Large intestine (tissue), 3 donors: ENCODE measurements at regions not wholly inside any gene's neighbourhood (a gene's known extent, or its start where the extent isn't known, plus 50 kb on each side); places are given as distances from the start of the nearest gene placed in this dataset.

Source experiments
- DNase-seq, 2 donors: peaks; one replicate each; pipeline versions ENCODE4 v3.0.0 to v3.0.0-alpha.2; 2013
- H3K27ac ChIP-seq: one replicate; pipeline ENCODE4 v1.5.1; 2013; ENCODE audit warnings: low read length
- H3K27me3 ChIP-seq: 2 replicates; pipeline ENCODE4 v1.6.1; 2013; ENCODE audit warnings: low read length; ENCODE audit not compliant: control insufficient read depth, insufficient read depth
- H3K36me3 ChIP-seq: 2 replicates; pipeline ENCODE4 v1.6.1; 2013; ENCODE audit warnings: low read length; ENCODE audit not compliant: control insufficient read depth, insufficient read depth
- H3K4me1 ChIP-seq: one replicate; pipeline ENCODE4 v1.6.1; 2013; ENCODE audit warnings: low read length; ENCODE audit not compliant: control insufficient read depth, insufficient read depth
- H3K4me3 ChIP-seq: one replicate; pipeline ENCODE4 v1.5.1; 2013; ENCODE audit warnings: low read length
- H3K9me3 ChIP-seq: one replicate; pipeline ENCODE4 v1.6.1; 2013; ENCODE audit warnings: mild to moderate bottlenecking, low read depth, low read length, moderate library complexity; ENCODE audit not compliant: control insufficient read depth
- WGBS: methylation state at CpG from one replicate; pipeline ENCODE4 v1.1.5; 2013; ENCODE audit warnings: low lambda C conversion rate; ENCODE audit not compliant: insufficient coverage; 5-methylcytosine and 5-hydroxymethylcytosine counted together

DNA sequence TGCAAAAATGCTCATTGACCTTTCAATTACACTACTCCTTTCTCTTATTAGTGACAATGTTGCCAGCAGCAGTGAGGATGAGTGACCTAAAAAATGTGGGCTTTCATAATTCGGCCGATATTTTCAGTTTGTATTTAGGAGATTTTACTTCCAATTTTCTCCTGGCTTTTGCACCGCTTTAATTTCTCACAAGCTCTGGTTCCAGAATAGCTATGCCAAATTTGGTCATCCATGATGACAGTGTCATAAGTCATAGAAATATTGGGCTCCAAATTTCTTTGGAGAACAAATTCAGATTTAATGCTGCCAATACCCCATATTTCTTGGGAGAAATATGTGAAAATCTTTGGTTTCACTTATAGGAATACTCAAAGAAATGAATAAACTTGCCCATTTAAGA, 187.7 kb upstream of the HCCS start:
- WGBS: no CpG with 5 or more reads among the region's 3 CpGs
- H3K4me1 ChIP-seq: peaks cover 6% of the 10 kb centered on the region
- H3K27me3 ChIP-seq: no peaks in the 10 kb centered on the region
- no peak for DNase-seq
- H3K27ac ChIP-seq: peak overlapping the region; percentile 66
- no peaks in the 10 kb centered on the region for H3K9me3 ChIP-seq
- no peaks in the 10 kb centered on the region for H3K36me3 ChIP-seq
- no peak overlapping the region for H3K4me3 ChIP-seq

- no peak for DNase-seq
- H3K4me1 ChIP-seq: peaks cover 6% of the 10 kb centered on the region
- H3K4me3 ChIP-seq: no peak overlapping the region
- no CpG with 5 or more reads among the region's 1 CpG for WGBS
- H3K27me3 ChIP-seq: no peaks in the 10 kb centered on the region
- H3K36me3 ChIP-seq: no peaks in the 10 kb centered on the region
- H3K27ac ChIP-seq: no peak overlapping the region
- H3K9me3 ChIP-seq: no peaks in the 10 kb centered on the region
Measured at GRCh38 chrX:10926404-10926803, 184.7 kb upstream of the HCCS start.

DNA sequence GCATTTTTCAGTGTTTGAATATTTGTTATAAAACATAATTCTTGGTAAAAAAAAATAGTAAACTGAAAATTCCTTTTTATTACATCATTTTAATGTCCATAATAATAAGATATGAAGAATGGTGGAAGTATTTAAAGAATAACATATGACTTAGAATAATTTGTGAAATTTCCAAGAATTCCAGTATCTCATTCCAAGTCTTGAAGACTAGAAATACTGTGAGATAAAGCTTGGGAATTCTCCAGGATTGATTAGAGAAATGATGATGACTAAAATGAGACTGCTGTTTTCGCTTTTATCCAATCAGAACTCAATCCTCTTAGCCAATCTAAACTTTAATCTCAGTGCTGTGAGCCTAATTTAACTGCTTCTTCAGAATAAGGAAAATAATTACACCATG, 184.2 kb upstream of the HCCS start:
- Histone ChIP-seq H3K36me3 (no peaks in the 10 kb centered on the region), H3K9me3 (no peaks in the 10 kb centered on the region), H3K4me1 (peaks cover 4% of the 10 kb centered on the region), H3K27ac (no peak overlapping the region), H3K27me3 (no peaks in the 10 kb centered on the region), H3K4me3 (no peak overlapping the region)
- DNase-seq: no peak
- no CpG with 5 or more reads among the region's 1 CpG for WGBS

DNA sequence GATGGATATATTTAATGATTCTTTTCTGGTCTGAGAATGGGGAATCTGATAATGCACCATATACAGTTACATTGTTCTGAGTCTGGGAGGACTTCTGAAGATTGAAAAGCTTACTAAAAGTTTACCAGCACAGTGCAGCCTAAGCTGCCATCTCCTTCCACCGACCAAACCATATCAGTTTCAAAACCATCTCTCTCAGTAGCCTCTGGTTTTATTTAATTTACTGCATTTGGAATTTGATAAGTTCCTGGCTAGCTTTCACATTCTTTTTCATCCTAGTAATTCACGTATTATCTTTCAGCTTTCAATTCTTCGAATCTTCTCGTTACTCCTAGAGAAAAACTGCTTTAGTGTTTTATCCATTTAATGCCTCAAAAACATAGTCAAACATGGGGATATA, 181.4 kb upstream of the HCCS start:
- WGBS: 100% methylated on average over 1 of the region's 4 CpGs
- Histone ChIP-seq H3K4me3 (no peak overlapping the region), H3K9me3 (no peaks in the 10 kb centered on the region), H3K36me3 (no peaks in the 10 kb centered on the region), H3K27ac (no peak overlapping the region), H3K27me3 (no peaks in the 10 kb centered on the region), H3K4me1 (no peaks in the 10 kb centered on the region)
- no peak for DNase-seq

- WGBS: no CpG with 5 or more reads among the region's 1 CpG
- Histone ChIP-seq H3K27ac (no peak overlapping the region), H3K4me1 (no peaks in the 10 kb centered on the region), H3K4me3 (no peak overlapping the region), H3K36me3 (no peaks in the 10 kb centered on the region), H3K9me3 (no peaks in the 10 kb centered on the region), H3K27me3 (no peaks in the 10 kb centered on the region)
- no peak for DNase-seq
Measured at GRCh38 chrX:10930151-10930550, 181.0 kb upstream of the HCCS start.

DNA sequence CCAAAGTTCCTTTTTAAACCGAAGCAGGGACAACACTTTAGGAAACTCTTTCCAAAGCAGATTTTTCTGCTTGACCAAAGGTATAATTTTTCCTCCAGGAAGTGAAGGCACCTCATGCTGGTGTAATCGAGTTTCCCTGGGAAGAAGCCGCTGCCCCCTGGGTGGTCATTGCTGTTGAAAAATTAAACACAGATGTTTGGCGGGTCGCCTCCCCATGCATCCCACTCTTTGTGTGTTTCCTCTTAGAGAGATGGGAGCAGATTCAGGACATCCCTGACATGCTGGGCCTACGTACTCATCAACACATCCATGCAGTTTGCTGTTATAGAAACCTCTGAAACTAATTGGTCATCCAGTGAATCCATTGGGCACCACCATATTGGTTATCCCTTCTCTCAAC, 179.2 kb upstream of the HCCS start:
- no peak overlapping the region for H3K4me3 ChIP-seq
- H3K36me3 ChIP-seq: no peaks in the 10 kb centered on the region
- no peaks in the 10 kb centered on the region for H3K9me3 ChIP-seq
- no peaks in the 10 kb centered on the region for H3K4me1 ChIP-seq
- no CpG with 5 or more reads among the region's 6 CpGs for WGBS
- no peaks in the 10 kb centered on the region for H3K27me3 ChIP-seq
- no peak for DNase-seq
- no peak overlapping the region for H3K27ac ChIP-seq

- no peak for DNase-seq
- Histone ChIP-seq H3K4me3 (no peak overlapping the region), H3K4me1 (no peaks in the 10 kb centered on the region), H3K27ac (no peak overlapping the region), H3K9me3 (no peaks in the 10 kb centered on the region), H3K36me3 (no peaks in the 10 kb centered on the region), H3K27me3 (no peaks in the 10 kb centered on the region)
- no CpG with 5 or more reads among the region's 2 CpGs for WGBS
Measured at GRCh38 chrX:10932842-10933440, 178.2 kb upstream of the HCCS start.

DNA sequence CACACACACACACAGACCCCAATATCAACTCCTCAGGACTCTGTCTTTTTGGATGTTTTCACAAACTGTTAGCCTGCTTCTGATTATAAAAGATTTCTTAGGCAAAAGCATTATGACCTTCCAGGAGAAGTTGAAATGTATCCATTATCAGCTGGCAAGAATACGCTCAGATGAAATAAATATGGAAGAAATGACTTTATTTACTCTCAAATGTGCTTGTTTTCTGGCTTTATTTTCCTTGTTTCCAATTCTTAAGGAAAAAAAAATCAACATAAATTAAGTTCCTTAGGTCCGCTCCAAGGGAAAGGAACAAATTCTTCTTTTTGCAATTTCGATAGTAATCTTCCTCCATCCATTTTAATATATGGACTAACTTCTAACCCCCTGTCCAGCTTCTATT, 175.6 kb upstream of the HCCS start:
- H3K9me3 ChIP-seq: no peaks in the 10 kb centered on the region
- 100% methylated on average over 1 of the region's 3 CpGs for WGBS

DNA sequence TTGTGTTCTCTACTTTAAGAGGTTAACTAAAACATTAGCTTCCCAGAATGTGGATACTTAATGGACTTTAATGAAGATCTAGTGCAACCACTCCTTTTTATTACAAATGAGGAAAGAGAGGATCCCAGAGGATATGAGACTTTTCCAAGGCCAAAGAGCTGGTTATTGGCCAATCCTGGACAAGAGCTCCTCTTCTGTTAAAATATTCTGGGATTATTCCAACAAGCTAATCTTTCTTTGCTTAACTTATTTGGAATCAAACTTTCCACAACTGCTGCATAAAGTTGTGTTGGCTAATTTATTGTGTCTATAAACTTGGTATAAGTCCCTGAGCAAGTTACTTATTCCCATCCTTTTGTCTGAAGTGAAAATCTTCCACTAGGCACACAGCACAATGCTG, 174.2 kb upstream of the HCCS start:
- Histone ChIP-seq H3K9me3 (no peaks in the 10 kb centered on the region), H3K27me3 (no peaks in the 10 kb centered on the region), H3K27ac (no peak overlapping the region), H3K4me3 (no peak overlapping the region), H3K36me3 (no peaks in the 10 kb centered on the region), H3K4me1 (no peaks in the 10 kb centered on the region)
- no peak for DNase-seq

More for the DNA sequence above, 175.6 kb upstream of the HCCS start:
- H3K27me3 ChIP-seq: no peaks in the 10 kb centered on the region
- no peaks in the 10 kb centered on the region for H3K36me3 ChIP-seq
- H3K4me3 ChIP-seq: no peak overlapping the region
- DNase-seq: no peak
- H3K4me1 ChIP-seq: no peaks in the 10 kb centered on the region
- no peak overlapping the region for H3K27ac ChIP-seq

- 70% methylated on average over 2 of the region's 6 CpGs for whole genome bisulfite sequencing
- Histone ChIP-seq H3K27me3 (no peaks in the 10 kb centered on the region), H3K36me3 (no peaks in the 10 kb centered on the region), H3K4me3 (no peak overlapping the region), H3K27ac (no peak overlapping the region), H3K9me3 (no peaks in the 10 kb centered on the region), H3K4me1 (no peaks in the 10 kb centered on the region)
- no peak for DNase-seq
Measured at GRCh38 chrX:10938365-10938923, 172.7 kb upstream of the HCCS start.

DNA sequence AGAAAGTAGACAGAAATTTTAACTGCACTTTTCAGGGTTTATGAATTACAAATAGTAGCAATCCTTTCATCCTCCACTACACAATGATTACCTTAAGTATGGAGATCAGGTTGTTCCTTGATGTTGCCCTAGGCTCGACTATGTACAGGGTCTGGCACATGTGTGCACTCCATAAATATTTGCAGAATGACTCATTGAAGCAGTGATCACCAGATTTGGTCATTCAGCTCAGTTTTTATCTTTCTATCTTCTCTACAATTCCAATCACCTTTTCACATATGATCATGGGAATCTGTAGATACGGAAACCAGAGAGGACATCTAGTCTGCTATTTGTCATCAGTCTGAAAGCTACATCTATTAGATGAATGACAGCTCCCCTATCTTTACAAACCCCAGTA, 171.7 kb upstream of the HCCS start:
- no CpG with 5 or more reads among the region's 2 CpGs for WGBS
- Histone ChIP-seq H3K9me3 (no peaks in the 10 kb centered on the region), H3K27me3 (no peaks in the 10 kb centered on the region), H3K27ac (peak overlapping the region; percentile 17), H3K36me3 (no peaks in the 10 kb centered on the region), H3K4me1 (no peaks in the 10 kb centered on the region), H3K4me3 (no peak overlapping the region)
- DNase-seq: peak; percentile 12 to 23
